GM23338 (cell line): ENCODE measurements at regions not wholly inside any gene's neighbourhood (a gene's known extent, or its start where the extent isn't known, plus 50 kb on each side); places are given as distances from the start of the nearest gene placed in this dataset.

ENCODE experiments used
- ATAC-seq: fragments of 200-7000 bp; cut with Tn5 transposase; 3 replicates; pipeline ENCODE4 v1.9.1; 2020
- DNase-seq: peaks from one replicate; pipeline ENCODE4 v3.0.0-alpha.2; 2015; ENCODE audit warnings: low spot score
- H2AFZ ChIP-seq: fragments of 200-600 bp; sonication (generic); 2 replicates; pipeline ENCODE4 v1.8.0; 2016; ENCODE audit warnings: antibody characterized with exemption, mild to moderate bottlenecking, moderate library complexity
- H3F3A ChIP-seq: fragments of 200-600 bp; sonication (generic); replicated peaks from 2 replicates; pipeline ENCODE4 v1.8.0; 2017; ENCODE audit warnings: antibody characterized with exemption, mixed run types, low read depth
- H3K27ac ChIP-seq: fragments of 200-600 bp; sonication (generic); 2 replicates; pipeline ENCODE4 v1.6.1; 2016; ENCODE audit warnings: low read depth
- H3K27me3 ChIP-seq: fragments of 200-600 bp; sonication (generic); 2 replicates; pipeline ENCODE4 v1.8.0; 2016; ENCODE audit warnings: mild to moderate bottlenecking, mixed run types, moderate library complexity; ENCODE audit not compliant: insufficient read depth
- H3K36me3 ChIP-seq: fragments of 200-600 bp; sonication (generic); 2 replicates; pipeline ENCODE4 v1.8.0; 2016; ENCODE audit warnings: mild to moderate bottlenecking; ENCODE audit not compliant: insufficient read depth
- H3K4me1 ChIP-seq: fragments of 200-600 bp; sonication (generic); 2 replicates; pipeline ENCODE4 v1.8.0; 2016; ENCODE audit warnings: mild to moderate bottlenecking, moderate library complexity; ENCODE audit not compliant: insufficient read depth
- H3K4me2 ChIP-seq: fragments of 200-600 bp; sonication (generic); 2 replicates; pipeline ENCODE4 v1.7.1; 2017; ENCODE audit warnings: mixed run types
- H3K4me3 ChIP-seq: fragments of 200-600 bp; sonication (generic); 2 replicates; pipeline ENCODE4 v1.6.1; 2016; ENCODE audit warnings: mixed run types
- H3K79me2 ChIP-seq: fragments of 200-600 bp; sonication (generic); replicated peaks from 2 replicates; pipeline ENCODE4 v1.8.0; 2017; ENCODE audit warnings: mild to moderate bottlenecking; ENCODE audit not compliant: insufficient read depth
- H3K9me2 ChIP-seq: fragments of 200-600 bp; sonication (generic); 2 replicates; pipeline ENCODE4 v1.8.0; 2017; ENCODE audit not compliant: insufficient read depth
- H4K20me1 ChIP-seq: fragments of 200-600 bp; sonication (generic); replicated peaks from 2 replicates; pipeline ENCODE4 v1.8.0; 2017; ENCODE audit warnings: mild to moderate bottlenecking; ENCODE audit not compliant: insufficient read depth
- H3K27ac Mint-ChIP-seq: 2 replicates; pipeline ENCODE4 v1.8.0; 2020; ENCODE audit warnings: inconsistent platforms, mild to moderate bottlenecking, moderate library complexity, mixed read lengths
- H3K27me3 Mint-ChIP-seq: 3 replicates; pipeline ENCODE4 v1.8.0; 2022; ENCODE audit warnings: low read depth, mild to moderate bottlenecking, moderate library complexity, mixed read lengths, inconsistent platforms; ENCODE audit not compliant: insufficient read depth, poor library complexity
- H3K36me3 Mint-ChIP-seq: 3 replicates; pipeline ENCODE4 v1.8.0; 2021; ENCODE audit warnings: low read depth, mild to moderate bottlenecking, inconsistent platforms, moderate library complexity, mixed read lengths
- H3K4me1 Mint-ChIP-seq: 3 replicates; pipeline ENCODE4 v1.8.0; 2020; ENCODE audit warnings: mild to moderate bottlenecking, inconsistent platforms, mixed read lengths
- H3K4me3 Mint-ChIP-seq: 3 replicates; pipeline ENCODE4 v1.8.0; 2021; ENCODE audit warnings: moderate library complexity, mild to moderate bottlenecking, inconsistent platforms, mixed read lengths
- H3K9me3 Mint-ChIP-seq: 3 replicates; pipeline ENCODE4 v1.8.0; 2020; ENCODE audit warnings: moderate library complexity, mild to moderate bottlenecking, inconsistent platforms, mixed read lengths
- CREB1 ChIP-seq: fragments of 250-450 bp; sonication (Bioruptor Pico); IDR thresholded peaks from 2 replicates; pipeline ENCODE4 v1.5.0; 2020; ENCODE audit warnings: low read depth, mild to moderate bottlenecking, moderate library complexity
- CTCF ChIP-seq, 2 experiments: fragments of 200-600 bp in 1 of 2; sonication (generic) in 1 of 2; conservative IDR thresholded peaks; 2 replicates each; pipeline versions ENCODE4 v1.5.1 to v1.6.1; 2016 to 2017; ENCODE audit warnings: antibody characterized with exemption in 2 of 2, low read depth in 2 of 2, mild to moderate bottlenecking in 2 of 2, moderate library complexity in 1 of 2
- EZH2 ChIP-seq: fragments of 200-600 bp; sonication (generic); IDR thresholded peaks from one replicate; pipeline ENCODE4 v1.8.0; 2017; ENCODE audit warnings: antibody characterized with exemption, mild to moderate bottlenecking, low read depth; ENCODE audit not compliant: unreplicated experiment
- JUNB ChIP-seq: IDR thresholded peaks from one replicate; pipeline ENCODE4 v1.6.1; 2016; ENCODE audit warnings: antibody characterized with exemption; ENCODE audit not compliant: unreplicated experiment
- NANOG ChIP-seq: IDR thresholded peaks from 2 replicates; pipeline ENCODE4 v1.6.1; 2016; ENCODE audit warnings: antibody characterized with exemption, borderline replicate concordance
- POLR2AphosphoS5 ChIP-seq: IDR thresholded peaks from 2 replicates; pipeline ENCODE4 v1.6.1; 2016; ENCODE audit warnings: antibody characterized with exemption, low read depth
- STAT1 ChIP-seq: IDR thresholded peaks from one replicate; pipeline ENCODE4 v1.6.1; 2016; ENCODE audit warnings: antibody characterized with exemption; ENCODE audit not compliant: unreplicated experiment
- ZNF331 ChIP-seq: fragments of 250-450 bp; sonication (Bioruptor Pico); IDR thresholded peaks from 2 replicates; pipeline ENCODE4 v1.5.0; 2020; ENCODE audit warnings: low read depth, mild to moderate bottlenecking, moderate library complexity
- TF ChIP-seq, protein P1 (sequence below): IDR thresholded peaks from one replicate; pipeline ENCODE4 v1.6.1; 2018; ENCODE audit warnings: antibody characterized with exemption; ENCODE audit not compliant: unreplicated experiment
- TF ChIP-seq, protein P2 (sequence below): IDR thresholded peaks from 2 replicates; pipeline ENCODE4 v1.6.1; 2016; ENCODE audit warnings: antibody characterized with exemption
- TF ChIP-seq, protein P3 (sequence below): fragments of 250-450 bp; sonication (Bioruptor Pico); IDR thresholded peaks from 2 replicates; pipeline ENCODE4 v1.5.0; 2020; ENCODE audit warnings: mild to moderate bottlenecking, moderate library complexity

DNA sequence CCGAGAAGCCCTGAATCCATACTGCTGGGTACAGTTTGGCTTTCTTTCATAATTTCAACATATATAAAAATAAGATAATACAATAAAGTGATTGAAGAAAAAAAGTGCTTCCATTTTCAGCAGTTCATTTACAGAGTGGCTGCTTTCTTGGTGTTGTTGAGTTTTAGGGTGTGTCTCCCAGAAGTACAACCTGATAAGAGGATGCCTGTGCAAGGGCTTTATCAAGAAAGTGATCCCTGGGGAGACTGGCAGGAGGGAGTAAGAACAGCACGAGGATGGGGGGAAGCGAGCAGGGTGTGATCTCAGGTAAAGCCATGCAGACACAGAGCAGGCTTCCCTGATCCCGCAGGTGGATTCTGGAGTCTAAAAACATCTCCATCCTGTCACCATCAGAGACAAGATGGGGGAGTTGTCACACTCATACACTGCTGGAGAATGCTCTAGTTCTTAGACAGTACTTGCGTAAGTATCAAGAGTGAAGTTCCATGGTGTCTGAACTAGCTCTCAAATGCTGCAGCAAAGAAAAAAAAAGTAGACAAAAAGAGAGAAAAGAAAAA, 395.9 kb downstream of the CDH26 start (continued):
- TF ChIP-seq, protein P1, sequence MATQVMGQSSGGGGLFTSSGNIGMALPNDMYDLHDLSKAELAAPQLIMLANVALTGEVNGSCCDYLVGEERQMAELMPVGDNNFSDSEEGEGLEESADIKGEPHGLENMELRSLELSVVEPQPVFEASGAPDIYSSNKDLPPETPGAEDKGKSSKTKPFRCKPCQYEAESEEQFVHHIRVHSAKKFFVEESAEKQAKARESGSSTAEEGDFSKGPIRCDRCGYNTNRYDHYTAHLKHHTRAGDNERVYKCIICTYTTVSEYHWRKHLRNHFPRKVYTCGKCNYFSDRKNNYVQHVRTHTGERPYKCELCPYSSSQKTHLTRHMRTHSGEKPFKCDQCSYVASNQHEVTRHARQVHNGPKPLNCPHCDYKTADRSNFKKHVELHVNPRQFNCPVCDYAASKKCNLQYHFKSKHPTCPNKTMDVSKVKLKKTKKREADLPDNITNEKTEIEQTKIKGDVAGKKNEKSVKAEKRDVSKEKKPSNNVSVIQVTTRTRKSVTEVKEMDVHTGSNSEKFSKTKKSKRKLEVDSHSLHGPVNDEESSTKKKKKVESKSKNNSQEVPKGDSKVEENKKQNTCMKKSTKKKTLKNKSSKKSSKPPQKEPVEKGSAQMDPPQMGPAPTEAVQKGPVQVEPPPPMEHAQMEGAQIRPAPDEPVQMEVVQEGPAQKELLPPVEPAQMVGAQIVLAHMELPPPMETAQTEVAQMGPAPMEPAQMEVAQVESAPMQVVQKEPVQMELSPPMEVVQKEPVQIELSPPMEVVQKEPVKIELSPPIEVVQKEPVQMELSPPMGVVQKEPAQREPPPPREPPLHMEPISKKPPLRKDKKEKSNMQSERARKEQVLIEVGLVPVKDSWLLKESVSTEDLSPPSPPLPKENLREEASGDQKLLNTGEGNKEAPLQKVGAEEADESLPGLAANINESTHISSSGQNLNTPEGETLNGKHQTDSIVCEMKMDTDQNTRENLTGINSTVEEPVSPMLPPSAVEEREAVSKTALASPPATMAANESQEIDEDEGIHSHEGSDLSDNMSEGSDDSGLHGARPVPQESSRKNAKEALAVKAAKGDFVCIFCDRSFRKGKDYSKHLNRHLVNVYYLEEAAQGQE = no peak
- no peak for TF ChIP-seq CREB1 (CRISPR knock-in tag)
- TF ChIP-seq STAT1 = no peak
- TF ChIP-seq POLR2AphosphoS5 = no peak
- TF ChIP-seq, protein P2, sequence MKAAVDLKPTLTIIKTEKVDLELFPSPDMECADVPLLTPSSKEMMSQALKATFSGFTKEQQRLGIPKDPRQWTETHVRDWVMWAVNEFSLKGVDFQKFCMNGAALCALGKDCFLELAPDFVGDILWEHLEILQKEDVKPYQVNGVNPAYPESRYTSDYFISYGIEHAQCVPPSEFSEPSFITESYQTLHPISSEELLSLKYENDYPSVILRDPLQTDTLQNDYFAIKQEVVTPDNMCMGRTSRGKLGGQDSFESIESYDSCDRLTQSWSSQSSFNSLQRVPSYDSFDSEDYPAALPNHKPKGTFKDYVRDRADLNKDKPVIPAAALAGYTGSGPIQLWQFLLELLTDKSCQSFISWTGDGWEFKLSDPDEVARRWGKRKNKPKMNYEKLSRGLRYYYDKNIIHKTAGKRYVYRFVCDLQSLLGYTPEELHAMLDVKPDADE = no peak
- no peak for TF ChIP-seq EZH2
- no peak for TF ChIP-seq NANOG

- Histone ChIP-seq H3K27ac (no peak overlapping the region), H3K4me3 (no peak overlapping the region), H2AFZ (no peak overlapping the region), H3K79me2 (no peaks in the 10 kb centered on the region), H3K36me3 (no peaks in the 10 kb centered on the region), H3K27me3 (no peaks in the 10 kb centered on the region), H3K4me1 (no peaks in the 10 kb centered on the region), H3F3A (no peaks in the 10 kb centered on the region), H3K4me2 (no peak overlapping the region), H3K9me2 (no peaks in the 10 kb centered on the region), H4K20me1 (no peaks in the 10 kb centered on the region)
- DNase-seq (no peak), ATAC-seq (peak; percentile 48; the same call in 2 of the 3 replicates)
- Mint-ChIP-seq H3K4me3 (no peak overlapping the region), H3K4me1 (peaks cover 10% of the 10 kb centered on the region), H3K36me3 (no peaks in the 10 kb centered on the region), H3K27ac (no peak overlapping the region), H3K9me3 (no peaks in the 10 kb centered on the region), H3K27me3 (peaks cover 2% of the 10 kb centered on the region)
- TF ChIP-seq, protein P2 = no peak
- TF ChIP-seq NANOG (no peak), EZH2 (no peak), ZNF331 (CRISPR knock-in tag) (no peak), CREB1 (CRISPR knock-in tag) (no peak), POLR2AphosphoS5 (no peak), STAT1 (no peak), CTCF (conservative IDR thresholded peaks at IDR 0.05; ENCODE audit: low read depth in 2 of 2) (no peak), JUNB (no peak)
- TF ChIP-seq, protein P3, sequence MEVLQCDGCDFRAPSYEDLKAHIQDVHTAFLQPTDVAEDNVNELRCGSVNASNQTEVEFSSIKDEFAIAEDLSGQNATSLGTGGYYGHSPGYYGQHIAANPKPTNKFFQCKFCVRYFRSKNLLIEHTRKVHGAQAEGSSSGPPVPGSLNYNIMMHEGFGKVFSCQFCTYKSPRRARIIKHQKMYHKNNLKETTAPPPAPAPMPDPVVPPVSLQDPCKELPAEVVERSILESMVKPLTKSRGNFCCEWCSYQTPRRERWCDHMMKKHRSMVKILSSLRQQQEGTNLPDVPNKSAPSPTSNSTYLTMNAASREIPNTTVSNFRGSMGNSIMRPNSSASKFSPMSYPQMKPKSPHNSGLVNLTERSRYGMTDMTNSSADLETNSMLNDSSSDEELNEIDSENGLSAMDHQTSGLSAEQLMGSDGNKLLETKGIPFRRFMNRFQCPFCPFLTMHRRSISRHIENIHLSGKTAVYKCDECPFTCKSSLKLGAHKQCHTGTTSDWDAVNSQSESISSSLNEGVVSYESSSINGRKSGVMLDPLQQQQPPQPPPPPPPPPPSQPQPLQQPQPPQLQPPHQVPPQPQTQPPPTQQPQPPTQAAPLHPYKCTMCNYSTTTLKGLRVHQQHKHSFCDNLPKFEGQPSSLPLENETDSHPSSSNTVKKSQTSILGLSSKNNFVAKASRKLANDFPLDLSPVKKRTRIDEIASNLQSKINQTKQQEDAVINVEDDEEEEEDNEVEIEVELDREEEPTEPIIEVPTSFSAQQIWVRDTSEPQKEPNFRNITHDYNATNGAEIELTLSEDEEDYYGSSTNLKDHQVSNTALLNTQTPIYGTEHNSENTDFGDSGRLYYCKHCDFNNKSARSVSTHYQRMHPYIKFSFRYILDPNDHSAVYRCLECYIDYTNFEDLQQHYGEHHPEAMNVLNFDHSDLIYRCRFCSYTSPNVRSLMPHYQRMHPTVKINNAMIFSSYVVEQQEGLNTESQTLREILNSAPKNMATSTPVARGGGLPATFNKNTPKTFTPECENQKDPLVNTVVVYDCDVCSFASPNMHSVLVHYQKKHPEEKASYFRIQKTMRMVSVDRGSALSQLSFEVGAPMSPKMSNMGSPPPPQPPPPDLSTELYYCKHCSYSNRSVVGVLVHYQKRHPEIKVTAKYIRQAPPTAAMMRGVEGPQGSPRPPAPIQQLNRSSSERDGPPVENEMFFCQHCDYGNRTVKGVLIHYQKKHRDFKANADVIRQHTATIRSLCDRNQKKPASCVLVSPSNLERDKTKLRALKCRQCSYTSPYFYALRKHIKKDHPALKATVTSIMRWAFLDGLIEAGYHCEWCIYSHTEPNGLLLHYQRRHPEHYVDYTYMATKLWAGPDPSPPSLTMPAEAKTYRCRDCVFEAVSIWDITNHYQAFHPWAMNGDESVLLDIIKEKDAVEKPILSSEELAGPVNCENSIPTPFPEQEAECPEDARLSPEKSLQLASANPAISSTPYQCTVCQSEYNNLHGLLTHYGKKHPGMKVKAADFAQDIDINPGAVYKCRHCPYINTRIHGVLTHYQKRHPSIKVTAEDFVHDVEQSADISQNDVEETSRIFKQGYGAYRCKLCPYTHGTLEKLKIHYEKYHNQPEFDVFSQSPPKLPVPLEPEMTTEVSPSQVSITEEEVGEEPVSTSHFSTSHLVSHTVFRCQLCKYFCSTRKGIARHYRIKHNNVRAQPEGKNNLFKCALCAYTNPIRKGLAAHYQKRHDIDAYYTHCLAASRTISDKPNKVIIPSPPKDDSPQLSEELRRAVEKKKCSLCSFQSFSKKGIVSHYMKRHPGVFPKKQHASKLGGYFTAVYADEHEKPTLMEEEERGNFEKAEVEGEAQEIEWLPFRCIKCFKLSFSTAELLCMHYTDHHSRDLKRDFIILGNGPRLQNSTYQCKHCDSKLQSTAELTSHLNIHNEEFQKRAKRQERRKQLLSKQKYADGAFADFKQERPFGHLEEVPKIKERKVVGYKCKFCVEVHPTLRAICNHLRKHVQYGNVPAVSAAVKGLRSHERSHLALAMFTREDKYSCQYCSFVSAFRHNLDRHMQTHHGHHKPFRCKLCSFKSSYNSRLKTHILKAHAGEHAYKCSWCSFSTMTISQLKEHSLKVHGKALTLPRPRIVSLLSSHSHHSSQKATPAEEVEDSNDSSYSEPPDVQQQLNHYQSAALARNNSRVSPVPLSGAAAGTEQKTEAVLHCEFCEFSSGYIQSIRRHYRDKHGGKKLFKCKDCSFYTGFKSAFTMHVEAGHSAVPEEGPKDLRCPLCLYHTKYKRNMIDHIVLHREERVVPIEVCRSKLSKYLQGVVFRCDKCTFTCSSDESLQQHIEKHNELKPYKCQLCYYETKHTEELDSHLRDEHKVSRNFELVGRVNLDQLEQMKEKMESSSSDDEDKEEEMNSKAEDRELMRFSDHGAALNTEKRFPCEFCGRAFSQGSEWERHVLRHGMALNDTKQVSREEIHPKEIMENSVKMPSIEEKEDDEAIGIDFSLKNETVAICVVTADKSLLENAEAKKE = no peak
Observed at GRCh38 chr20:60358101-60358500, 399.9 kb downstream of the CDH26 start.
